Umbilical cord (tissue), 1 donor: ENCODE measurements at regions not wholly inside any gene's neighbourhood (a gene's known extent, or its start where the extent isn't known, plus 50 kb on each side); places are given as distances from the start of the nearest gene placed in this dataset.

Source experiments
- DNase-seq: peaks from one replicate; pipeline ENCODE4 v3.0.0-alpha.2; 2015; ENCODE audit warnings: low spot score

GRCh38 chr14:82425261-82425660, 891.6 kb upstream of the SEL1L start:
- DNase-seq, result no peak

- DNase-seq, result no peak
Observed at GRCh38 chr14:82431031-82431430, 897.4 kb upstream of the SEL1L start.

GRCh38 chr14:82432301-82433105, 898.9 kb upstream of the SEL1L start:
- DNase-seq, result no peak

- no peak for DNase-seq
Observed at GRCh38 chr14:82438436-82438835, 904.8 kb upstream of the SEL1L start.

GRCh38 chr14:82441270-82441669, 907.6 kb upstream of the SEL1L start:
- no peak for DNase-seq

GRCh38 chr14:82445810-82446570, 912.3 kb upstream of the SEL1L start:
- DNase-seq, result no peak

- peak; percentile 45 for DNase-seq
Observed at GRCh38 chr14:82447586-82447985, 913.9 kb upstream of the SEL1L start.

- DNase-seq, result no peak
Observed at GRCh38 chr14:82449926-82450468, 916.3 kb upstream of the SEL1L start.

- DNase-seq, result no peak
Observed at GRCh38 chr14:82451675-82452074, 918.0 kb upstream of the SEL1L start.

- DNase-seq, result peak; percentile 63
Observed at GRCh38 chr14:82482345-82482744, 948.7 kb upstream of the SEL1L start.

GRCh38 chr14:82488473-82488872, 954.8 kb upstream of the SEL1L start:
- DNase-seq, result no peak

GRCh38 chr14:82490397-82490796, 956.7 kb upstream of the SEL1L start:
- DNase-seq, result no peak

GRCh38 chr14:82492157-82492556, 958.5 kb upstream of the SEL1L start:
- DNase-seq, result no peak

- DNase-seq, result peak; percentile 95
Observed at GRCh38 chr14:82500222-82500621, 966.6 kb upstream of the SEL1L start.

- DNase-seq, result no peak
Observed at GRCh38 chr14:82501554-82501953, 967.9 kb upstream of the SEL1L start.

GRCh38 chr14:82502043-82502442, 968.4 kb upstream of the SEL1L start:
- DNase-seq, result no peak

- DNase-seq, result no peak
Observed at GRCh38 chr14:82504894-82505293, 971.2 kb upstream of the SEL1L start.

GRCh38 chr14:82510007-82510406, 976.4 kb upstream of the SEL1L start:
- no peak for DNase-seq

- DNase-seq, result no peak
Observed at GRCh38 chr14:82511399-82511798, 977.7 kb upstream of the SEL1L start.

GRCh38 chr14:82520765-82521164, 987.1 kb upstream of the SEL1L start:
- no peak for DNase-seq

- DNase-seq, result no peak
Observed at GRCh38 chr14:82521191-82521590, 987.5 kb upstream of the SEL1L start.

- no peak for DNase-seq
Observed at GRCh38 chr14:82528016-82528415, 994.4 kb upstream of the SEL1L start.

GRCh38 chr14:82533351-82533750, 999.7 kb upstream of the SEL1L start:
- DNase-seq, result no peak
